SK-N-SH (cell line): ENCODE measurements at regions not wholly inside any gene's neighbourhood (a gene's known extent, or its start where the extent isn't known, plus 50 kb on each side); places are given as distances from the start of the nearest gene placed in this dataset.

ENCODE experiments used
- EP300 ChIP-seq, 2 experiments: IDR thresholded peaks; 2 replicates each; pipeline versions ENCODE4 v1.4.0 to v1.6.1; 2012; ENCODE audit warnings: borderline replicate concordance in 1 of 2, low read depth in 1 of 2, low read length in 1 of 2
- JUND ChIP-seq: IDR thresholded peaks from 2 replicates; pipeline ENCODE4 v1.4.0; 2012
- MEF2A ChIP-seq: IDR thresholded peaks from 2 replicates; pipeline ENCODE4 v1.4.0; 2012; ENCODE audit warnings: low read depth, borderline replicate concordance
- RXRA ChIP-seq: IDR thresholded peaks from 2 replicates; pipeline ENCODE4 v1.4.0; 2012; ENCODE audit warnings: low read depth, mild to moderate bottlenecking, borderline replicate concordance
- TF ChIP-seq, protein P1 (sequence below): IDR thresholded peaks from 2 replicates; pipeline ENCODE4 v1.6.1; 2012; ENCODE audit warnings: mild to moderate bottlenecking, low read depth, low read length, moderate library complexity

DNA sequence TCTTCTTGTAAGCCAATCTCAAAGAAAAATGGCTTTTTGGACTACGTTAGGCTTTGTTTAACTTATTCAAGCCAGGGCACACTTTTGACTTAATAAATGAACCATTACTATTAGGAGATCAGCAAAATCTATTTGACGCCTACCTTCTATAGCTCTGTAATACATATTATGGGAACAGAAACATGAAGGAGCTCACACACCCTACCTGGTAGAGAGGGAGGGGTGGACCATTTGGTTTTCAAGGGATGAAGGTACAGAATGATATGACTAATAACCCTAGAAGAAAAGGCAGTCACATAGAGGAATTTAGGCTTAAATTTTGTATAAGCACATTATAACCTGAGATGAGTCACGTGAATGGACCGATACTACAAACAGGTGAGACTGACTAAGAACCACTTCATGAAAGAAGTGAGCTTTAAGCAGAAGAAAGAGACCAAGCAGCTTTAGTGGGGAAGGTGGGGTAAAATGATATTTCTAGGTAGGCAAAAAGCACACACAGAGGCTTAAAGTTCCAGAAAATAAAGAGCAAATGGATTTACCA is 106.8 kb upstream of the CTTNBP2 start:
- TF ChIP-seq EP300 (IDR thresholded peaks at IDR 0.05; ENCODE audit: borderline replicate concordance in 1 of 2, low read depth in 1 of 2, low read length in 1 of 2): no peak
- no peak for TF ChIP-seq JUND
- TF ChIP-seq RXRA: no peak
- TF ChIP-seq MEF2A: no peak
- TF ChIP-seq, protein P1, sequence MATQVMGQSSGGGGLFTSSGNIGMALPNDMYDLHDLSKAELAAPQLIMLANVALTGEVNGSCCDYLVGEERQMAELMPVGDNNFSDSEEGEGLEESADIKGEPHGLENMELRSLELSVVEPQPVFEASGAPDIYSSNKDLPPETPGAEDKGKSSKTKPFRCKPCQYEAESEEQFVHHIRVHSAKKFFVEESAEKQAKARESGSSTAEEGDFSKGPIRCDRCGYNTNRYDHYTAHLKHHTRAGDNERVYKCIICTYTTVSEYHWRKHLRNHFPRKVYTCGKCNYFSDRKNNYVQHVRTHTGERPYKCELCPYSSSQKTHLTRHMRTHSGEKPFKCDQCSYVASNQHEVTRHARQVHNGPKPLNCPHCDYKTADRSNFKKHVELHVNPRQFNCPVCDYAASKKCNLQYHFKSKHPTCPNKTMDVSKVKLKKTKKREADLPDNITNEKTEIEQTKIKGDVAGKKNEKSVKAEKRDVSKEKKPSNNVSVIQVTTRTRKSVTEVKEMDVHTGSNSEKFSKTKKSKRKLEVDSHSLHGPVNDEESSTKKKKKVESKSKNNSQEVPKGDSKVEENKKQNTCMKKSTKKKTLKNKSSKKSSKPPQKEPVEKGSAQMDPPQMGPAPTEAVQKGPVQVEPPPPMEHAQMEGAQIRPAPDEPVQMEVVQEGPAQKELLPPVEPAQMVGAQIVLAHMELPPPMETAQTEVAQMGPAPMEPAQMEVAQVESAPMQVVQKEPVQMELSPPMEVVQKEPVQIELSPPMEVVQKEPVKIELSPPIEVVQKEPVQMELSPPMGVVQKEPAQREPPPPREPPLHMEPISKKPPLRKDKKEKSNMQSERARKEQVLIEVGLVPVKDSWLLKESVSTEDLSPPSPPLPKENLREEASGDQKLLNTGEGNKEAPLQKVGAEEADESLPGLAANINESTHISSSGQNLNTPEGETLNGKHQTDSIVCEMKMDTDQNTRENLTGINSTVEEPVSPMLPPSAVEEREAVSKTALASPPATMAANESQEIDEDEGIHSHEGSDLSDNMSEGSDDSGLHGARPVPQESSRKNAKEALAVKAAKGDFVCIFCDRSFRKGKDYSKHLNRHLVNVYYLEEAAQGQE: no peak
